VCaP (cell line): ENCODE measurements at regions not wholly inside any gene's neighbourhood (a gene's known extent, or its start where the extent isn't known, plus 50 kb on each side); places are given as distances from the start of the nearest gene placed in this dataset.

ENCODE experiments used
- H3K27ac ChIP-seq: fragments of 450-650 bp; 2 replicates; pipeline ENCODE4 v1.5.1; 2017
- CTCF ChIP-seq: fragments of 450-650 bp; conservative IDR thresholded peaks from 2 replicates; pipeline ENCODE4 v1.5.1; 2017; ENCODE audit warnings: mild to moderate bottlenecking, moderate library complexity

GRCh38 chr2:176399074-176399598, 129.9 kb downstream of the MTX2 start:
- no peak overlapping the region for H3K27ac ChIP-seq
- TF ChIP-seq CTCF: no peak

DNA sequence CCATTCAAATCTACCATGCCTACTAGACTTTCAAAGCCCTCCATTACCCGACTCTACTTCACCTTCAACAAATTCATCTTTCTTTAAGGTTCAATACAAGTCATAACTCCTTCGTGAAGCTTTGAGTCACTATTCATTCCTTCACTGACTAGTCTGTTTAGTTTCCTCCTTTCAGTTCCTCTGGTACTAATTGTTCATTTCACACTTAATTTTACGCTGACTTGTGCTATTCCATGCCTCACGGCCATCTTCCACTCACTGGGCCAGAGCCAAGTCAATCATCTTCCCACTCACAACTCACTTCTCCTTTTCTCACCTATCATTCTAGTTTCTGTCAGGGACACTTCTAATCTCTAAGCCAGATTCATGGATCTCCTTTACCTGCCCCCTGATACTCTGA, 136.2 kb downstream of the MTX2 start:
- TF ChIP-seq CTCF: no peak
- no peak overlapping the region for H3K27ac ChIP-seq

DNA sequence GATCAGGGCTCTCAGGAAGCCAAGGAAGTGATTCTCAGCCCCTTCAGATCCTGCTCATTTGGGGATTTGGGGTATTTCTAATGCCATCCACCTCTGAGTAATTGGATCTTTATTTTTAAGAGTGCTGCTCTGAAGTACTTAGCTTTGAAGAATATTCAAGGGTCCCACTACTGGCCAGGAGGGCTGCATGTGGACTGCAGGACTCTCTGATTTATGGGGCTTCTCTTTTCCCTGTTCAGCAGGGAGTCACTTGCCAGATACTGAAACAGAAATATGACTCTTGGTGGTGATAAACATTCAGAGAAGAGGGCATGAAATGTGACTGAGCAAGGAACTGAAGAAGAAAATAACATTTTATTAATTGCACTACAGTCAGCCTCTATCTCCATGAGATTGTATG, 138.5 kb downstream of the MTX2 start:
- H3K27ac ChIP-seq: no peak overlapping the region
- TF ChIP-seq CTCF: no peak

DNA sequence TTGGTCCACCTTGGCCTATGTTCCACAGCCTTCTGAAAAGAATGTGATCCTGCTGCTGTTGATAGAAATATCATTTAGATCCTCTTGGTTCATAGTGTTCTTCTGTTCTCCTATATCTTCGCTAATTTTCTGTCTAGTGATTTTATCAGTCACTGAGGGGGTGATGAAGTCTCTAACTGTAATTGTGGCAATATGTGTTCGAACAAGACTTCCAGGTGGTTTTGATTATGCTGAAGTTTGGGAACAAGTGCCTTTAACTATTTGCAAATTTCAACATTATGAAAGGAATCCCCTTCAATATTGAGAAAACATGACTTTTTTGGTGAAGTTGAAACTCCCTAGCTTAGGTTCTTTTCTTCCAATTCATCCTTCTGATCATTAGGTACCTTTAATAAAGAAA, 140.4 kb downstream of the MTX2 start:
- TF ChIP-seq CTCF: no peak
- H3K27ac ChIP-seq: no peak overlapping the region

DNA sequence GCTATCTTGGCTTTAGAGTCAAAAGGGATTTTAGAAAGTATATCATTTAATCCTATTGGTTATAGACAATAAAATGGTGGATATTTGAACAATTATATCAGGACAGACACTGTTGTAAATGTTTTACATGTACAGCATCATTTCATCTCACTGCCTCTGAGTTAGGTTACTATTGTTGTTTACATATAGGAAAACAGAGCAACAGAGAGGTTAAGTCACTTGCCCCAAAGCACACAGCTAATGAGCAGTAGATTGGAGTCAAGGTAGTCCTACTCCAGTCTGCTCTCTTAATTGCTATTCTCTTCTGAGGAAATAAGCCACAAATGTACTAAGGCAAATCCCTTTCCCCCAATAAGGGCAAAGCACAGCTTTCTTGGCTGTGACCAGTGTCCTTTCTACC, 142.9 kb downstream of the MTX2 start:
- TF ChIP-seq CTCF: no peak
- H3K27ac ChIP-seq: no peak overlapping the region

DNA sequence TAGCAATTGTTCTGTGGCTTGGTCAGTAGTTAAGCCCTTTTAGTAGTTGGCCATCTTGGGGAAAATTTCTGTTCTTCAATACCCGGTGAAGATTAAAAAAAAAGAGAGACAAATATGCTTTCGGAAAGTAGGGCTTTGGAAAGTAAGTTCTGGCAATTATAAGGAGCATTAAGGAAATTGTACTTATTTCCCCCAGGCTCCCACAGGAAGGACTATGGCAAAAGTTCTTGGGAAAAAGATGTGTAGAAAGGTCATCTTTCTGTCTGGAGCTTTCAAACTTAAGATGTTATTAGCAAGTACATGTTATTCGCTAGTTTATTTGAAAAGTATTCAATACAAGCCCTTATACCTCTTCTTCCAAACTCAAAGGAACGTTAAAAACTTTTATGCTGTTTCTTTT, 144.5 kb downstream of the MTX2 start:
- TF ChIP-seq CTCF: no peak
- H3K27ac ChIP-seq: no peak overlapping the region

GRCh38 chr2:176414641-176415040, 145.4 kb downstream of the MTX2 start:
- no peak overlapping the region for H3K27ac ChIP-seq
- no peak for TF ChIP-seq CTCF
